ENCODE measurements at regions not wholly inside any gene's neighbourhood (a gene's known extent, or its start where the extent isn't known, plus 50 kb on each side); places are given as distances from the start of the nearest gene placed in this dataset.

- H3K9me3 ChIP-seq (ENCODE audit: insufficient read depth, low read depth, low read length), result no peaks in the 10 kb centered on the region
- peak; percentile 6 for DNase-seq (ENCODE audit: low read depth)
- no peaks in the 10 kb centered on the region for H3K36me3 ChIP-seq (ENCODE audit: insufficient read depth, low read length)
- Mint-ChIP-seq H3K4me3 (ENCODE audit: unreplicated experiment) (no peak overlapping the region), H3K4me1 (ENCODE audit: low read depth, unreplicated experiment) (no peaks in the 10 kb centered on the region), H3K27me3 (ENCODE audit: low read depth, unreplicated experiment) (peaks cover 9% of the 10 kb centered on the region), H3K9me3 (ENCODE audit: unreplicated experiment) (no peaks in the 10 kb centered on the region), H3K27ac (ENCODE audit: unreplicated experiment) (no peak overlapping the region), H3K36me3 (ENCODE audit: low read depth, unreplicated experiment) (no peaks in the 10 kb centered on the region)
- no peaks in the 10 kb centered on the region for H3K27me3 ChIP-seq (ENCODE audit: insufficient read depth, low read length)
- H3K4me2 ChIP-seq (ENCODE audit: low read length), result no peak overlapping the region
- H2AFZ ChIP-seq (ENCODE audit: low read depth, low read length), result peak overlapping the region; percentile 9
- no peaks in the 10 kb centered on the region for H4K20me1 ChIP-seq (ENCODE audit: insufficient read depth, low read length)
- H3K4me3 ChIP-seq (ENCODE audit: insufficient read depth, low read depth, low read length), result no peak overlapping the region
- no peak overlapping the region for H3K9ac ChIP-seq (ENCODE audit: low read length)
- H3K4me1 ChIP-seq (ENCODE audit: insufficient read depth, low read length), result no peaks in the 10 kb centered on the region
- no peak for FAIRE-seq
- H3K27ac ChIP-seq (ENCODE audit: low read depth, low read length), result no peak overlapping the region
- TF ChIP-seq CTCF (IDR thresholded peaks at IDR 0.05; ENCODE audit: insufficient read depth, low read depth, low read length), result peak; percentile 59
- TF ChIP-seq EZH2 (IDR thresholded peaks at IDR 0.05; ENCODE audit: insufficient read depth, low read length), result no peak
- H3K79me2 ChIP-seq (ENCODE audit: insufficient read depth, low read length), result no peaks in the 10 kb centered on the region
These were observed 266.8 kb upstream of the CXCR4 start for GRCh38 chr2:136384531-136385303.

DNA sequence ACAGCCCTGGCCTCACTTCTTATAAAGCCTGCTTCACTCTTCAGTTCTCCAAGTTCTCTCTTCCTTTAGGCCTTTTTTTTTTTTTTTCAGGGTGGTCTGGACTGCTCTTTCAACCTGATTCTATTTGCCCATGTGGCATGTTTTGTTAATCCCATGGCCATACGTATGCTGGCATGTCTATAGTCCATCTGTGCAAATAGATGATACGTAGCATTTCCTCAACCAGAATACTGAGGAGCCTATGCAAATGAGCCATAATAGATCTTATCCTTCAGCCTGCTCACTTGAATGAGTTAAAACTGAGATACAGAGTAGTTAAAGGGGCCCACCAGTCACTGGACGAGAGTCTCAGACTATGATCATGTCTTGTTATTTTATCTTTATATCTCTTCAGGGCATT, 265.2 kb upstream of the CXCR4 start:
- peaks cover 8% of the 10 kb centered on the region for H3K27me3 Mint-ChIP-seq (ENCODE audit: low read depth, unreplicated experiment)
- no peaks in the 10 kb centered on the region for H3K36me3 Mint-ChIP-seq (ENCODE audit: low read depth, unreplicated experiment)
- FAIRE-seq, result no peak
- H3K9ac ChIP-seq (ENCODE audit: low read length), result no peak overlapping the region
- no peaks in the 10 kb centered on the region for H3K27me3 ChIP-seq (ENCODE audit: insufficient read depth, low read length)
- no peaks in the 10 kb centered on the region for H3K9me3 ChIP-seq (ENCODE audit: insufficient read depth, low read depth, low read length)
- no peaks in the 10 kb centered on the region for H3K4me1 Mint-ChIP-seq (ENCODE audit: low read depth, unreplicated experiment)
- TF ChIP-seq CTCF (IDR thresholded peaks at IDR 0.05; ENCODE audit: insufficient read depth, low read depth, low read length), result no peak
- no peak for TF ChIP-seq EZH2 (IDR thresholded peaks at IDR 0.05; ENCODE audit: insufficient read depth, low read length)
- H3K27ac Mint-ChIP-seq (ENCODE audit: unreplicated experiment), result no peak overlapping the region
- H3K36me3 ChIP-seq (ENCODE audit: insufficient read depth, low read length), result no peaks in the 10 kb centered on the region
- DNase-seq (ENCODE audit: low read depth), result no peak
- no peaks in the 10 kb centered on the region for H3K9me3 Mint-ChIP-seq (ENCODE audit: unreplicated experiment)
- H3K4me1 ChIP-seq (ENCODE audit: insufficient read depth, low read length), result no peaks in the 10 kb centered on the region
- no peak overlapping the region for H2AFZ ChIP-seq (ENCODE audit: low read depth, low read length)
- H4K20me1 ChIP-seq (ENCODE audit: insufficient read depth, low read length), result no peaks in the 10 kb centered on the region
- H3K4me3 Mint-ChIP-seq (ENCODE audit: unreplicated experiment), result no peak overlapping the region
- no peak overlapping the region for H3K4me2 ChIP-seq (ENCODE audit: low read length)
- no peaks in the 10 kb centered on the region for H3K79me2 ChIP-seq (ENCODE audit: insufficient read depth, low read length)
- no peak overlapping the region for H3K4me3 ChIP-seq (ENCODE audit: insufficient read depth, low read depth, low read length)
- no peak overlapping the region for H3K27ac ChIP-seq (ENCODE audit: low read depth, low read length)
